Mesothelial cell of epicardium (in vitro differentiated cells): ENCODE measurements at regions not wholly inside any gene's neighbourhood (a gene's known extent, or its start where the extent isn't known, plus 50 kb on each side); places are given as distances from the start of the nearest gene placed in this dataset.

ENCODE experiments used
- DNase-seq, 2 experiments: peaks; one replicate each; pipeline ENCODE4 v3.0.0; 2021; ENCODE audit warnings: low spot score in 2 of 2; ENCODE audit not compliant: unreplicated experiment in 2 of 2
- H3K27ac Mint-ChIP-seq: 2 replicates; pipeline ENCODE4 v1.8.0; 2021; ENCODE audit warnings: mixed read lengths
- H3K27me3 Mint-ChIP-seq: 2 replicates; pipeline ENCODE4 v1.8.0; 2021; ENCODE audit warnings: low read depth, mixed read lengths
- H3K36me3 Mint-ChIP-seq: 2 replicates; pipeline ENCODE4 v1.8.0; 2021; ENCODE audit warnings: mixed read lengths
- H3K4me1 Mint-ChIP-seq: 2 replicates; pipeline ENCODE4 v1.8.0; 2021; ENCODE audit warnings: mixed read lengths
- H3K4me3 Mint-ChIP-seq: 2 replicates; pipeline ENCODE4 v1.8.0; 2021; ENCODE audit warnings: mild to moderate bottlenecking, moderate library complexity, mixed read lengths
- H3K9me3 Mint-ChIP-seq: 2 replicates; pipeline ENCODE4 v1.8.0; 2021; ENCODE audit warnings: mixed read lengths
- CTCF ChIP-seq: fragments of 200-600 bp; sonication (generic); IDR thresholded peaks from one replicate; pipeline ENCODE4 v1.5.0; 2021; ENCODE audit warnings: antibody characterized with exemption; ENCODE audit not compliant: unreplicated experiment

- TF ChIP-seq CTCF: no peak
- H3K4me3 Mint-ChIP-seq: no peak overlapping the region
- DNase-seq: no peak
- H3K27me3 Mint-ChIP-seq: peaks cover 9% of the 10 kb centered on the region
- no peak overlapping the region for H3K27ac Mint-ChIP-seq
- no peaks in the 10 kb centered on the region for H3K36me3 Mint-ChIP-seq
- no peaks in the 10 kb centered on the region for H3K4me1 Mint-ChIP-seq
- H3K9me3 Mint-ChIP-seq: no peaks in the 10 kb centered on the region
Measured at GRCh38 chr7:89772276-89772675, 382.0 kb upstream of the STEAP1 start.

GRCh38 chr7:89773611-89774010 lies 380.7 kb upstream of the STEAP1 start:
- Mint-ChIP-seq H3K36me3 (no peaks in the 10 kb centered on the region), H3K27ac (no peak overlapping the region), H3K27me3 (peaks cover 5% of the 10 kb centered on the region), H3K9me3 (no peaks in the 10 kb centered on the region), H3K4me3 (no peak overlapping the region), H3K4me1 (no peaks in the 10 kb centered on the region)
- no peak for DNase-seq
- no peak for TF ChIP-seq CTCF

- Mint-ChIP-seq H3K36me3 (no peaks in the 10 kb centered on the region), H3K9me3 (no peaks in the 10 kb centered on the region), H3K4me3 (no peak overlapping the region), H3K27me3 (peaks cover 7% of the 10 kb centered on the region), H3K27ac (no peak overlapping the region), H3K4me1 (no peaks in the 10 kb centered on the region)
- TF ChIP-seq CTCF: no peak
- DNase-seq: no peak
Measured at GRCh38 chr7:89775459-89775858, 378.8 kb upstream of the STEAP1 start.

- no peak overlapping the region for H3K4me3 Mint-ChIP-seq
- no peaks in the 10 kb centered on the region for H3K9me3 Mint-ChIP-seq
- H3K4me1 Mint-ChIP-seq: no peaks in the 10 kb centered on the region
- TF ChIP-seq CTCF: no peak
- no peaks in the 10 kb centered on the region for H3K36me3 Mint-ChIP-seq
- H3K27ac Mint-ChIP-seq: no peak overlapping the region
- no peak for DNase-seq
- H3K27me3 Mint-ChIP-seq: peaks cover 12% of the 10 kb centered on the region
Measured at GRCh38 chr7:89776980-89777379, 377.3 kb upstream of the STEAP1 start.

GRCh38 chr7:89777499-89777898 lies 376.8 kb upstream of the STEAP1 start:
- no peaks in the 10 kb centered on the region for H3K4me1 Mint-ChIP-seq
- H3K9me3 Mint-ChIP-seq: no peaks in the 10 kb centered on the region
- peaks cover 12% of the 10 kb centered on the region for H3K27me3 Mint-ChIP-seq
- H3K27ac Mint-ChIP-seq: no peak overlapping the region
- DNase-seq: no peak
- H3K36me3 Mint-ChIP-seq: no peaks in the 10 kb centered on the region
- TF ChIP-seq CTCF: no peak
- H3K4me3 Mint-ChIP-seq: no peak overlapping the region

GRCh38 chr7:89780291-89780690 lies 374.0 kb upstream of the STEAP1 start:
- DNase-seq: no peak
- Mint-ChIP-seq H3K9me3 (no peaks in the 10 kb centered on the region), H3K4me3 (no peak overlapping the region), H3K27me3 (peaks cover 22% of the 10 kb centered on the region), H3K4me1 (no peaks in the 10 kb centered on the region), H3K27ac (no peak overlapping the region), H3K36me3 (no peaks in the 10 kb centered on the region)
- TF ChIP-seq CTCF: no peak
